Glomerular visceral epithelial cell (primary cell): ENCODE measurements at regions not wholly inside any gene's neighbourhood (a gene's known extent, or its start where the extent isn't known, plus 50 kb on each side); places are given as distances from the start of the nearest gene placed in this dataset.

Experiments
- DNase-seq: peaks from one replicate; pipeline ENCODE4 v3.0.0-alpha.2; 2016; ENCODE audit errors: extremely low spot score

DNA sequence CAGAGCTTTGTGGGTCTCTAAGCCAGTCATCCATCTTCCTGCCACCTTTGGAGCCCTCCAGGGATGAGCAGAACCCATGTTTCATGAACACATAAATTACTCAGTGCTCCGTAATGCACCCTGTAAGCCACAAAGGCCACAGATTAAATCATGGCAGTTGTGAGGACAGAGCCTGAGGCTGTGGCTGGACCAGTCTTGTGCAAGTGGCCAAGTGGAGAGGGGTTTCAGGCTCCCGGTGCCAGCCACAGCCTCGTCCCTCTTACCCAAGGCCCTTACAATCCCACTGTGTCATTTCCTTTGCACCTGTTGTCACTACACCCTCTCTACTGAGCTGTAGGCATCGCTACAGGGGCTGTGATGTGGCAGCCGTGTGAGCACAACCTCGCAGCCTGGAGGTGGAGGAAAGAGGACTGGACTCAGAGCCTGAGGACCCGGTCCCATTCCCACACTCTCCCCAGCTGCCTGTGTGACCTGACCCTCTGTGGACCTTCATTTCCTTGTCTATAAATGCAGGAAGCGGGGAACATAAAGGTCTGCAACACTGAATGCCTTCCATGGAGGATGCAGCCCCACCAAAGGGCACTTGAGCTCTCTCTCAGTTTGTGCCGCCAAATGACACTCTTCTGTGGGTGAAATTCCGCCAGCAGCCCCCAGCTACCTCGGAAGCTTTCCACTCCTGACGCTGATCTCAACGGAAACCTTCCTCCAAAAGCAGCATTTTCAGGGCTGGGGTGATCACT, 792.0 kb downstream of the UQCRFS1 start:
- peak; percentile 48 for DNase-seq

DNA sequence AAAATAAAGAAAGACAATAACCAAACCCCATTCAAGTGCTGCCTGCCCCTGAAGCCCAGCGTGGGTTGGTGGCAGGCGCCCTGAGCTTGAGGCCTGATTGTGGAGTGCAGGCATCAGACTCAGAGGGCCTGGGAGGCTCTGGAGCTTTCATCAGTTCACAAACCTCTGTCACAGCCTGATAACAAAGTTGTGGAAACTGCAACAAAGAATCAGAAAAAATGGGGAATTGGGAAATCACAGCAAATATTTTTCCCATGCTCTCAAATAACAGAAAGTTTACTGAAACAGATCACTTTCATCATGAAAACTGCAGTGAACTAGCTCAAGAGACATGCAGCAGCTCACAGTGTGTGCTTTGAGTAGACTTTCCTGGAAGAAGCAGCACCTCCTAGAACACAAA, 793.6 kb downstream of the UQCRFS1 start:
- no peak for DNase-seq

DNA sequence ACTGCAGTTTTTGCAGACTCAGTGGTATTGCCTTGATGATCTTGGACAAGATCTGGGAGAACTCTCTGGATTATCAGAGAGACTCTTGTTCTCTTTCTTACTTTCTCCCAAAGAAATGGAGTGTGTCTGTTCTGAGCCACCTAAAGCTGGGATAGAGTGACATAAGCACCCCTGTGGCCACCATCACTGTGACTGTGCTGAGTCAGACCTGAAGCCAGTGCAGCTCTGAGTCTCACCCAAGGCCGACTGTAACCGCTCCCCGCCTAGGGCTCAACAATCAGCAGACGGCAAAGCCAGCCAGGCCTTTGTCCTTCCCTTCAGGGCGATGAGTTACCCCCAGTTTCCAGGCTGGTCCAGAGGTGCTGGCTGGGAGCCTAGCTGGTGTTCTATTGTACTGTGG, 795.6 kb downstream of the UQCRFS1 start:
- DNase-seq: no peak

DNA sequence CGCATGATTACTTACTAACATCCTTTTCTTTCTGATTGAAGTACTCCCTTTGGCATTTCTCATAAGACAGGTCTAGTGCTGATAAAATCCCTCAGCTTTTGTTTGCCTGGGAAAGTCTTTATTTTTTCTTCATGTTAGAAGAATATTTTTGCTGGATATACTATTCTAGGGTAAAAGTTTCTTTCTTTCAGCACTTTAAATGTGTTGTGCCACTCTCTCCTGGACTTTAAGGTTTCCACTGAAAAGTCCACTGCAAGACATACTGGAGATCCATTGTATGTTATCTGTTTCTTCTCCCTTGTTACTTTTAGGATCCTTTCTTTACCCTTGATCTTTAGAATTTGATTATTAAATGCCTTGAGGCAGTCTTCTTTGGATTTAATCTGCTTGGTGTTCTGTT, 796.7 kb downstream of the UQCRFS1 start:
- DNase-seq: no peak

DNA sequence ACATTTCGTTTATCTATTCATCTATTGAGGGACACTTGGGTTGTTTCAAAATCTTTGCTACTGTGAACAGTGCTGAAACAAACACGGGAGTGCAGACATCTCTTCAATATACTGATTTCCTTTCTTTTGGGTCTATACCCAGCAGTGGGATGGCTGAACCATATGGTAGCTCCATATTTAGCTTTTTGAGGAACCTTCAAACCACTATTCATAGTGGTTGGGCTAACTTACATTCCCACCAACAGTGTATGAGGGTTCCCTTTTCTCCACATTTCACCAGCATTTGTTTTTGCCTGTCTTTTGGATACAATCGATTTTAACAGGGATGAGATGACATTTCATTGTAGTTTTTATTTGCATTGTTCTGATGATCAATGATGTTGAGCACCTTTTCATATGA, 798.2 kb downstream of the UQCRFS1 start:
- no peak for DNase-seq

DNA sequence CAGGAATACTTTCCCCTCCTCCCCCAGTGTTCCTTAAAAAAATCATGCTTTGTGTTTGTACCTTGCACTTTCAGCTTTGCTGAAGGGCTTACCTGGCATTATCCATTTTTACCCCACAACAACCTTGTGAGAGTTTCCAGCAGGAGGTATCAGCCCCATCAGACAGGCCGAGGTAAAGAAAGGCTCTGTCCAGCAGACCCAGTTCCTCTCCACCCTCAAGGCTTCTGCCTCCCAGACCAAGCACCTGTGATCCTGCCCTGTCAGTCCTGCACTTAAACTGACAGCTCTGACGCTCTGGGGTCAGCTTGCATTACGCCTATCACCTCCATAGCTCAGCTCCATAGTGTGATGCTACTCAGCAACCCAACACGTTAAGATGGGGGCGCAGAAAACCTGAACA, 803.1 kb downstream of the UQCRFS1 start:
- no peak for DNase-seq

DNA sequence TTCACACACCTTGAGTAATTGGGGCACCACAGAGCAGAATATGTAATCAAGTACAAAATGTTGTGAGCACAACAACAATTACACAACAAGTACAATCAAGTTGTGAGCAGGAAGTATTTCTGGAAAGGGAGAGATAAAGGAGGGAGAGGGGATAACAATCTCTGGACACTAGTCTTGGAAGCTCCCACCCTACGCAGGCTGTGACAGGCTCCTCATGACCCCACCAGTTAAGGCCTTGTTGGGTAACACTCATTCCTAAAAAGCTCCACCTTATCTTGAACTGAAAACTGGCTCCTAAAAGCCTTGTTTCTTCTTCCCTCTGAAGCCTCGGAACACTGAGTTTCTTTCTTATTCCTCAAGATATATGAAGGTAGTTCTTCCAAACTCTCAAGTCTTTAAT, 806.0 kb downstream of the UQCRFS1 start:
- DNase-seq: no peak

DNA sequence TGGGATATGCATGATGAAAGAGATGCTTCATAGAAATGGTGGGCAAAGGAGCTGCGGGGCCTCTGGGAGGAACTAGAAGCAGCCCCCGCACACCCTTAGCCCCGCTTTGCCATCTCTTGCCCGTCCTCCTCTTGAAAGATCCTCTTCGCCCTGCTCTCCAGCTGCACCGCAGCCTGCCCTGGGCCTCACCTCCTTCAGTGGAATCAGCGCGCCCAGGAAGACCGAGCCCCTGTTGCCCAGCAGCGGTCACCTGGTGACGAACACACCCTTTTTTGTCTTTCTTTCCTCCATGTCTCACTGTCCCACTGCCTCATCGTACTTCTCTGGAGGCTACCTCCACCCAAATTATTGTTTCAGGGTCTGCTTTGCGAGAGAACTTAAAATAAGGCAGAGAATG, 807.6 kb downstream of the UQCRFS1 start:
- no peak for DNase-seq

DNA sequence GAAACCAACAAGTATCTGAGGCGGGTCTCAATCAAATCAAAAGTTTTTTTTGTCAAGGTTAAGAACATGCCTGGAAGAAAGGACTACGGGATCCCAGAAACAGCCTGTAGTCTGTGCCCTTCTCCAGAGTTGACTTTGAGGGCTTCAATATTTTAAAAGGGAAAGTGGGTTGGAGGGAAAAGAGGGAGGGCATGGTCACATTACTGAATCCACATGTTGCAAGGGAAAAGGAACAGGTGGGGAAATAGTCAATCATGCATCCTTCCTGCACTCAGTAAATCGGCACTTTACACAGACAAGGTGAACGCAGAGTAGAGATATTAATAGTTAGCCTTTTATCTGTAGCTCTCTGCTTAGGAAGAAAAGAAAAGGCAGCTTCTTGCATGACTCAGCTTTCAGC, 808.5 kb downstream of the UQCRFS1 start:
- no peak for DNase-seq

DNA sequence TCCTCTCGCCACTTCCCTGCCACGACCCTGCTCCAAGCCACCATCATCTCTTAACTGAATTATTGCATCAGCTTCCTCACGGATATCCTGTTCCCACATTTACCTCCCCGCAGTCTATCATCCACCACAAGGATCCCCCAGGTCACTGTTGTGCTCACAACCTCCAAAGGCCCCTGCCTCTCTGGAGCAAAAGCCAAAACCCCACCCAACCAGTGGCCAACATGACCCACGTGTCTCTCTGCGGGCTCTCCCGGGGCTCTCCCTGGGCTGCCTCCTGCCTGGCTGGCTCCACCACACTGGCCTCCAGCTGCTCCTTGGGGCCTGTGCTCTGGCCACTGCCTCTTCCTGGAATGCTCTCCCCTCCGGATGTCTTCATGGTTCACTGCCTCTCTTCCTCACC, 809.3 kb downstream of the UQCRFS1 start:
- DNase-seq: peak; percentile 88

DNA sequence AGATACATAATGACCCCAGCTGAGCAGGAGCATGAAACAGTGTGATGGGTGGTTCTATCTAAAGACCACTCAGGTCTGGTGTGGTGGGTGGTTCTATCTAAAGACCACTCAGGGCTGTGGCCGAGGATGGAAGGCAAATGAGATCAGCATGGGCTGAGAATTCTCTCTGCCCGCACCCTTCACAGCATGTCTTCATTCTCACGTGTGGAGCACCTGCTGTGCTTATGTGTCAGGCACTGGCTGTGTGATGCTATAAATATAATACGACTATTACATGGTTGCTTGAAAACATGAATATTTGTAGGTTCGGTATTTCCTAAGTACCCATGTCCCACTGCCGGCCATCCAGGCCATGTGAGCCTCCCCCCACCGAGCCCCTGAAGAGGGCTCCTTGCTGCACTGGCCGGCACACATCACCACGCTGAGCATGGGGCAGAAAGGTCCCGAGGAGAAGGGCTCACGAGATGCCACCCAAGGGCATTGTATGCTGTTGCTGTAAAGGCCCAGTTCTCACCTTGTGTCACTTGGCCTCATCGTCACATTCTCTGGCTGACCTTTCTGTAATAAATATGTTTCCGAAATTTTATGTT, 810.2 kb downstream of the UQCRFS1 start:
- no peak for DNase-seq

DNA sequence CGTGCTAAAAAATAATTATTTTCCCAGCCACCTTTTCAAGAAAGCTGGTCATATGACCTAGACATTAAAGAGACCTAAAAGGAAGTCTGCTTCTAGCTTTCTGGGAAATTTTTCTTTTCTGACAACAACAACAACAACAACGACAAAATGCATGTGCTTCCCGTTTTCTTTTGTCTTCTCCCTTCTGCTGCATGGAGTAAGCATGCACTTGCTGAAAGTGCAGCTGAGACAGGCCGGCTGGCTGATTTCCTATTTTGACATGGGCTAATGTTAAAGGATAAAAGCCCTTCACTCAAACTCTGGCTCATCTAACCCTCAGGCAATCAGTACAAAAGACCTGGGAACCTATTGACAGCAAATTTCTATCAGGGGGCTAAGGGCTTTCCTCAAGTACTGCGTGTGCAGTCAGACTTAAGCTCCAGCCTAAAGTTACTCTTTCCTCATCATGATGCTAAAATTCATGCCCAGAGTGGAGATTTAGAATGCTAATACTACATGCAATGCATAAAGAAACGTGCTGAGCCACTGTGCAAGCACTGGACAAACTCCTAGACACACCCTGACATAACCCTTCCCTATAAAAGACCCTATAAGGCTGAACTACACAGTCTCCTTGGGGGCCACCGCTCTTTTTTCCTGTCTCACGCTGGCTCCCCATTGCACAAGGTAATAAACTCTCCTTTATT, 811.1 kb downstream of the UQCRFS1 start:
- no peak for DNase-seq

DNA sequence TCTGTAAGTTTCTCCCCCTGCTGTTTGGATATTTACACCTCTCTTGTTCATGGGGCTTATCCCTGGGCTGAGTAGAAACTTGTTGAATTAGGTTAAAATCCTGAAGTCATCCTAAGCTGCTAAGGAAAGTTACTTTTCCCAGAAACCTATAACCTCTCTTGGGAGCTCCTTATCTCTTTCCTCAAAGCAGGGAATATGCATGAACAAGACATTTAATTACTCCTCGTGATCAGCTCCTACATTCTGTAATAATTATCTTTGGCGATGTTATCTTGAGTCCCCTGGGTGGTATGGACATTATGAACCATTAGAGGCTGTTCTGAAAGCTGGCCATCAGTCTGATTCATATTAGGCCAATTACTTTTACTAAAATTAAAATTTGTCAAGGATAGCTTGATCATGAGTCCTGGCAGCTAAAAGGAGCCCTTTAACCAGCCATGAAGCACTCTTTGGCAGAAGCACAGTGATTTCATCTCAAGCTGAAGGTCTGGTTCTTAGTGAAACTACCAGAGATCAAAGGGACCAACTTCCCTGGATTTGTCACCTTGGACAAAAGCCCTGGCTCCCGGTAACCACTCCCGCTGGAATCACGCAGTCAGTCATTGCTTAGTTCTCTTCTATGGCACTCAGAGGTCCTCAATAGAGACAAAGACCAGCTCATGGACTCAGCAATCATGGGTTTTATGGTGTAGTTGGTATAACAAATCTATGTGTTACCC, 811.8 kb downstream of the UQCRFS1 start:
- DNase-seq: no peak

DNA sequence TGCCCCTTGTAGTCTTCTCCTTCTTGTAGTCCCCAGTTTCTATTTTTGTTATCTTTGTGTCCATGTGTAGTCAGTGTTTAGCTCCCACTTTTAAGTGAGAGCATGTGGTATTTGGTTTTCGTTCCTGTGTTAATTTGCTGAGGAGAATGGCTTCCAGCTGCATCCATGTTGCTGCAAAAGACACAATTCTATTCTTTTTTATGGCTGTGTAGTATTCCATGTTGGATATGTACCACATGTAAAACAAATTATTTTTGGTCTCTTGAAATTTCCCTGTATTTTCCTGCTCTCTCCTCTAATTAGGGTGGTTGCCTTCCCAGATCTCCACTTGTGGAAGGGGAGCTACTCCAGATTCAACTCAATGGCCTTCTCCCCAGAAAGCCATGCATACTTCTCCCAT, 813.8 kb downstream of the UQCRFS1 start:
- DNase-seq: no peak

DNA sequence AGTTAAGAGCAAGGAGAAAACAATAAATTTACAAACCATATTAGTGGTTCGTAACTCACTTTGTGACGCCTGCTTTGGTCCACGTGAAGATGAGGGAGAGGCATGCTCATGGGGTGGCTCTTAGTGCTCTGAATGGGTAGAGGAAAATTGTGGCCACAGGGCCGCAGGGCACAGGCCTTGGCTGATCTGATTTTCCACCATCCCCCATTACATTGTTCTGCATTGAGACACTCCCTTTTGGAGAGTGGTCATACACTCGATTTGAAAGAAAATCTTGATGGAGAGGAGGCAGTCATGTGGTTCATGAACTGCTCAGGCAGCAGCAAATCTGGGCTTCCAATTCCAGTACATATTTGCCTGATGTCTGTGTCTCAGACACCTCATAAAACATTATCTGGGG, 815.2 kb downstream of the UQCRFS1 start:
- DNase-seq: no peak

DNA sequence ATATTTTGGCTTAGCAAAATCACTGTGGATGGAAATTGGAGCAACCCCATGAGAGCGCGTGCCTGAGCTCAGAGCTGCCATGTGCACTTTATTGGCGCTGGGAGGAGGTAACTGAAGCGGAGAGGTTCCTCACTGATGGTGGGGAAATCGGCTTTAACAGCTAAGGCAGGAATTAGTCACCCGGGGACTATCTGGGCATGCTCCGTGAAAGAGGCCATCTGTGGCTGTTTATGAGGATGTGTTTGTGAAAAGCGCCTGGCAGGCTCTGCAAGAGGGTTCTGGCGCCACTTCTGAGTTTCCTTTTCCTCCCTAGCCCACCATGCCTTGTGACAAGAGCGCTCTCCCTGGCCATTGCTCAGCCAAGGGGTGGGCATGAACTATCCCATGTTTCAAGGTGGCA, 815.6 kb downstream of the UQCRFS1 start:
- no peak for DNase-seq

DNA sequence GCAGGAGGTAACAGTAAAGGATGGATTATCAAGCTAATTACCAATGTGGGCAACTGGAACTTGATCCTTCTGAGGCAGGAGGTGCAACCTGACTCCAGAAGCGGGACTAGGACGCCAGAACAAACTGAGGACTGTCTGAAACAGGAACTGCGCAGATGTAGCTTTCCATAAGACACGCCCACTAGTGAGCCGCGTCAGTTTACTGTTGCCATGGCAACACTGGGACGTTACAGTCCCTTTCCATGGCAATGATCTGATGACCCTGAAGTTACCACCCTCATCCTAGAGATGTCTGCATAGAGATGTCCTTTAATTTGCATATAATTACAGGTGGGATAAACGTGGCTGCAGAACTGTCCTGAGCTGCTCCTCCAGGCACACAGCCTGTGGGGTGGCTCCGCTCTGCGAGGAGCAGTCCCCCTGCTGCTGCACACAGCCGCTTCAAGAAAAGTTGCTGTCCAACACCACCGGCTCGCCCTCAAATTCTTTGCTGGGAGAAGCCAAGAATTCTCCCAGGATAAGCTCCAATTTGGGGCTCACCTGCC, 816.6 kb downstream of the UQCRFS1 start:
- no peak for DNase-seq

DNA sequence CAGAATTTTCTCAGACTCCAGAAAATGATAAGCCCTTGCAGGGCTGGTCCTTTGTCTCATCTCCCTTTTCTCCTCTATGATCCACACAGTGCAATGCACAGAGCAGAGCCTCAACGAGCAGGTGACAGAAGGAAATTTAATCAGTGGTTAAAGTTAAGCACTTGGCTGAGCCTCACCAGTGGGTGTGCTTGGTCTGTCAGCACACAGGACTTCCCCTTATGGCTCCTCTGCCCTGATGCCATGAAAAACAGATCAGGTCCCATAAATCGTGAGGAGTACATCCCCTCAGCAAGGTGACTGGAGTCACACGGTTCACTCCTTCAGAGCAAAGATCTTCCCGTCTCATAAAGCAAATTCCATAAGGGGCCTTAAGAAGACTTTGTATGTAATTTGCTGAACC, 818.2 kb downstream of the UQCRFS1 start:
- no peak for DNase-seq

DNA sequence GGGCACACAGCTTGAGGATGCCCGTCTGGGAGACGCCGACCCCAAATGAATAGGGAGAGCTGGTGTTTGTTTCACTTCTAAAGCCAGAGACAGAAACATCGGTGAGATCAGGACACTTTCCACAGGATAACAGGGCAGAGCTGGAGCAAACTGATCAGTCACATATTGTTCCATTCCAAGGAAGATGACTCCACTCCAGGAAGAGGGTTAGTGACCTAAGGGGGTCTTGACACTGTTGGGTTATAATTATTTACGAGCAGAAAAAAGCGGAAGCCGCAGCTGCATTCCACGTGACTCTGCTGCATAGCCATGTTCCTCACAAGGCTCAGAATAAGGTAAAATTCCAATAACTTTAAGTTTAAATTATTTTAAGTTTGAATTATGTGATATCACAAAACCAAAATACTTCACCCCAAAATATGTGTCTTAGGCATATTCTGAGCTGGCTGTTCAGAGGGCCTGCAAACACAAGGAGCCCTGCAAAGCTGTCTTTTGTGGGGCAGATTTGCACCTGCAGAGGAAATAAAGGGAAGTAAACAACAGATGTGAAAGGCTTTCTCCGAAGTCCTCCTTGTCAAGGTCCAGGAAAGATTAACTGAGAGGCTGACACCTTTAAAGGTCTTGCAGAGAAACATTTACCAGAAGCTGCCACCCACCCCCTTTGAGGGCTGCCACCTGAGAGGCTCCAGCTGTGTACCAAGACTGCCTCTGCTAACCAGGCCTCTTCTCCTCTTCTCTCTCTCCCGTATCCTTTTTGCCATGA, 819.2 kb downstream of the UQCRFS1 start:
- peak; percentile 23 for DNase-seq

DNA sequence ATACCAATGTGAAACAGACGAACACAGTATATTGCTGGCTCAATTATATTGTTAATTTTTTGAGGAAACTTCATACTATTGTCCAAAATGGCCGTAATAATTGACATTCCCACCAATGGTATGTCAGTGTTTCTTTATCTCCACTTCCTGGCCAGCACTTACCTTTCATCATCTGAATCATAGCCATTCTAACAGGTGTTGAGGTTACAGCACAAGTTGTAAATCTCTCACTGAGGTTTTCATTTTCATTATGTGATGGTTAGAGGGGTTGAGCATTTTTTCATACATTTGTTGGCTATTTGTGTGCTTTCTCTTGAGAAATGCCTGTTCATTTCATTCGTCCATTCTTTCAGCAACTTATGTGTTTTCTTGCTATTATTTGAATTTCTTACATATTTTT, 824.0 kb downstream of the UQCRFS1 start:
- DNase-seq: no peak

DNA sequence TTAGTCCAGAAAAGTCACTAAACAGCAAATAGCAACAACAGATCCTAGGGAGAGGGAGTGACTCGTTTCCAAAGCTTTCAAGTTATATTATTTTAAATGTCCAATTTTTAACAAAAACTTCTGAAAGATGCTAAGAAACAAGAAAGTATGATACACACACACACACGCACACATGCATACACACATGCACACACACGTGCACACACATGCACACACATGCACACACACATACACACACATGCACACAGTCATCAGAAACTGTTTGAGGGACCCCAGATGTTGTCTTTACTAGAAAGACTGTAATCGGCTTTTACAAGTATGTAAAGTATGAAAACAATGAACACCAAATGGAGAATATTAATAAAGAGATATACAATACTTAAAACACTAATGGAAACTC, 825.4 kb downstream of the UQCRFS1 start:
- DNase-seq: no peak

DNA sequence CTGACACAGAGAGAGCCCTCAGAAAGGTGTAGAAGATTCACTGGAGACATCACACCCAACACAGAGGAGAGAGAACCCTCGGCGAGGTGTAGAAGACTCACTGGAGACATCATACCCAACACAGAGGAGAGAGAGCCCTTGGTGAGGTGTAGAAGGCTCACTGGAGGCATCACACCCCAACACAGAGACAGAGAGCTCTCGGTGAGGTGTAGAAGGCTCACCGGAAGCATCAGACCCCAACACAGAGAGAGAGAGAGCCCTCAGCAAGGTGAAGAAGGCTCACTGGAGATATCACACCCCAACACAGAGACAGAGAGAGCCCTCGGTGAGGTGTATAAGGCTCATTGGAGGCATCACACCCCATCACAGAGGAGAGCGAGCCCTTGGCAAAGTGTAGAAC, 826.5 kb downstream of the UQCRFS1 start:
- DNase-seq: no peak
